HL-60 (cell line): ENCODE measurements at regions not wholly inside any gene's neighbourhood (a gene's known extent, or its start where the extent isn't known, plus 50 kb on each side); places are given as distances from the start of the nearest gene placed in this dataset.

Experiments used
- CTCF ChIP-seq: IDR thresholded peaks from one replicate; pipeline ENCODE4 v1.5.1; 2011; ENCODE audit warnings: low read length, control low read depth, inconsistent platforms; ENCODE audit not compliant: insufficient read depth
- GABPA ChIP-seq: IDR thresholded peaks from 2 replicates; pipeline ENCODE4 v1.6.1; 2012; ENCODE audit warnings: low read depth
- POLR2AphosphoS5 ChIP-seq: IDR thresholded peaks from 2 replicates; pipeline ENCODE4 v1.6.1; 2012; ENCODE audit warnings: low read depth
- SPI1 ChIP-seq: IDR thresholded peaks from 2 replicates; pipeline ENCODE4 v1.6.1; 2012; ENCODE audit warnings: low read depth, mild to moderate bottlenecking, borderline replicate concordance

DNA sequence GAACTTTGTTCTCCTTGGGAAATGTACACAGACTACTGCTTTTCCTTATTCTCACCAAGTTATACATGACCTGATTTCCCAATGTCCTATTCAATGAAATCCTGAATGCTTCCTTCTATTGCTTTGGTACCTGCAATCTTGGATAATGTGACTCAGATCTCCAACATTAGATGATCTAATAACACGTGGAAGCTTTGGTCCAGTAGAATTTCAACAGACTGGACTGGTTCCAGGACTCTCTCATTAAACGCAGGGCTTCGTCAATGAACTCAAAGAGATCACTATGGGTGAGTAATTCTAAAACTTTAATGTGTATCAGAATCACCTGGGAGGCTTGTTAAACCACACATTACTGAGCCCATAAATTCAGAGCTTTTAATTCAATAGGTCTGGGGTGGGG, 413.6 kb upstream of the KCNH7 start:
- no peak for TF ChIP-seq CTCF
- TF ChIP-seq POLR2AphosphoS5: no peak
- TF ChIP-seq SPI1: no peak
- TF ChIP-seq GABPA: no peak
